Right renal pelvis (tissue), 4 donors: ENCODE measurements at regions not wholly inside any gene's neighbourhood (a gene's known extent, or its start where the extent isn't known, plus 50 kb on each side); places are given as distances from the start of the nearest gene placed in this dataset.
"Not testable (repeated sequence)": the region's sequence is repeated elsewhere in the genome, so short reads cannot be mapped to it uniquely, and the experiment has no call there.

ENCODE experiments used
- DNase-seq, 4 donors: peaks; one replicate each; pipeline ENCODE4 v3.0.0-alpha.2; 2013; ENCODE audit warnings: low read depth in 4 of 4, low spot score in 3 of 4, missing footprints in 1 of 4

GRCh38 chr10:131838966-131839742, 61.7 kb upstream of the PPP2R2D start:
- no peak for DNase-seq

DNA sequence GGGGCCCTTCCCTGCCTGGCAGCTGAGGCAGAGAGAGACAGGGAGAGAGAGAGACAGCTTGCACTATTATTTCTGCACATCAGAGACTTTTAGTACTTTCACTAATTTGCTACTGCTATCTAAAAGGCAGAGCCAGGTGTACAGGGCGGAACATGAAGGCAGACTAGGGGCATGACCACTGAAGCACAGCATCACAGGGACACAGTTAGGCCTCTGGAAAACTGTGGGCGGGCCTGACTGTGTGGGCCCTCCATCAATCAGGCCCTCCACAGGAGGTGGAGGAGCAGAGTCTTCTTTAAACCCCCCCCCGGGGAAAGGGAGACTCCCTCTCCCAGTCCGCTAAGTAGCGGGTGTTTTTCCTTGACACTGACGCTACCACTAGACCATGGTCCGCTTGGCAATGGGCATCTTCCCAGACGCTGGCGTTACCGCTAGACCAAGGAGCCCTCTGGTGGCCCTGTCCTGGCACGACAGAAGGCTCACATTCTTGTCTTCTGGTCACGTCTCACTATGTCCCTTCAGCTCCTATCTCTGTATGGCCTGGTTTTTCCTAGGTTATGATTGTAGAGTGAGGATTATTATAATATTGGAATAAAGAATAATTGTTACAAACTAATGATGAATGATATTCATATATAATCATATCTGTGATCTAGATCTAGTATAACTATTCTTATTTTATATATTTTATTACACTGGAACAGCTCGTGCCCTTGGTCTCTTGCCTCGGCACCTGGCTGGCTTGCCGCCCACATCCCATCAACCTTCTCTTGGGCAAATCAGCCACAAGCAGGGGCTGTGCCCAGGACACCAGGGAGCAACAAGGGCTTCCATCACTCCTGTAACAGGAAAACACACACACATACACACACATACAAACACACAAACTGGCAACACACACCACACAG, 60.7 kb upstream of the PPP2R2D start:
- DNase-seq, result not testable (repeated sequence)

- no peak for DNase-seq
Observed at GRCh38 chr10:131840788-131841118, 60.1 kb upstream of the PPP2R2D start.

DNA sequence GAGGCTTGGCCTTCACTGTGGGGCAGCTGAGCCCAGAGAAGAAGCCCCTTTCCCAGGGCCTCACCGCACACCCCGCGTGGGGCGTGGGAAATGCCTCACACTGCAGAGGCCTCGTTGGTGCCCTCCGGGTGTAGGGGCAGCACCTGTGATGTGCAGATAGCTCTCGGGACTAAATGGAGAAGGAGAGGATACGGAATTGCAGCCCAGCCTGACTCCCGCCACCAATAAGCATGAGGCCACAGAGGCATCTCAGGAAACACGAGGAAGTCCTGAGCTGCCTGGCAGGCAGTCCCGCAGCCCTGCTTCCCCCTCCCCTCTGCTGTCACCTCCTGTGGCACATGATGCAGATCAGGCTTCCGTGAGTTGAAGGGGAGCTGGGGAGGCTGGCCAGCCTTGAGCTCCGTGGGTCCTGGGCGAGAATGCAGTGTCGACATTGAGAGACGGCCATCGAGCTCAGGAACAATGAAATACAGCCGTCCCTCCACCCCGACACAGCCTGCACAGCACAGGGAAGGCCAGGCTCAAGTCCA, 59.6 kb upstream of the PPP2R2D start:
- no peak for DNase-seq

DNA sequence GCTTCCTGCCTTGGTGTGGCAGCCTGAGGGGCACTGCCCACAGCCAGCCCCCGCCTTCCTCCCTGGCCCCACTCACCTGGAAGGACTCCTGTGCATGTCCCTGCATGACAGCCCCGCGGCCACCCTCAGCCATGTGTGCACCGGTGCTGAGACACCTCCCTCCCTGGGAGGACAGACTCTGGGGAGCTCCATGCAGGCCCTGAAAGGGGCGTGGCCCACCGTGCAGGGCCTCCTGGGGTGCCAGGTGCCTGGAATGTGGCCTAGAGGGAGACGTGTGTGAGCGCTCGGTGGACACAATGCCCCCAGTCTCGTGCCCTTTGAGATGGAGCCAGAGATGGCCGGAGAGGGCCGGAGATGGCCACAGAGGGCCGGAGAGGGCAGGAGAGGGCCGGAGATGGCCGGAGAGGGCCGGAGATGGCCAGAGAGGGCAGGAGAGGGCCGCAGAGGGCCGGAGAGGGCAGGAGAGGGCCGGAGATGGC, 59.1 kb upstream of the PPP2R2D start:
- no peak for DNase-seq

GRCh38 chr10:131842351-131843088, 58.3 kb upstream of the PPP2R2D start:
- no peak for DNase-seq

DNA sequence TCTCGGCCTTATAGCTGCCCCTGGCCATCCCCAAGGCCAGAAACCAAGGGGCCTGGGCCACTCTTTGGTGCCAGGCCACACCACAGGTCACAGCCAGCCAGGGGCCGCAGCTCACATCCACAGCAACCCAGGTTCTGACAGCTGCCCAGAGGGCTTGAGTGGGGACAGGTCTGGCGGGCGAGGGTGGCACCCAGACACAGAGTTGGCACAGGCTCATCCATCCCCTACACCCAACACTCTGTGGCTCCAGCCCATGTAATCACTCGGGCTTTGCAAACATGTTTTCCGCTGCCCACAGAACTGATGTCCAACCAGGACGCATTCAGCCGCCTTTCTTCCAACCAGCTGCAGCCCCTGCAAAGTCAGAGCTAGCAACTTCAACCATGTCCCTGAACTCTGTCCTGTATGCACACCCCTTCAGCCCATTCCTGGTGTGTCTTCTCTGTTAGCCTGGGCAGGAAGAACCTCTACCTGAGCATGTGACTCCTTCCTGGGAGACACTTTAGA, 57.7 kb upstream of the PPP2R2D start:
- DNase-seq, result no peak

DNA sequence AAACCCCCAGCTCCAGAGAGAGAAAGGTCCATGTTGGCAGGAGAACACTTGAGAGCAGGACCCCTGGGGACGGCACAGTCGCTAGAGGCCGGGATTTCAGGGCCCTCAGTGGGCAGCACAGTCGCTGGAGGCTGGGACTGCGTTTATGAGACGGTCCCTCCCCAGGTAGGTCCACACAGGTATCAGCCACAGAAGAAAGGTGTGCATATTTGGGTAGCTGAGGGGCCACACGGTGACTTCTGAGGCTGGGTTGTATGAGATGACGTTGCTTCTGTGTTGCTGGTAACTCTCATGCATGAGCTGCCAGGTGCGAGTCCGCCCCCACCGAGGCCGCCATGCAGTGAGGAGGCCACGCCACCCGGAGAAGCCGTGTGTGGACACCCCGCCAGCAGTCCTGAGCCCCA, 56.9 kb upstream of the PPP2R2D start:
- no peak for DNase-seq

GRCh38 chr10:131844529-131845084, 56.2 kb upstream of the PPP2R2D start:
- DNase-seq, result no peak

- DNase-seq, result no peak
Observed at GRCh38 chr10:131845505-131846239, 55.1 kb upstream of the PPP2R2D start.

DNA sequence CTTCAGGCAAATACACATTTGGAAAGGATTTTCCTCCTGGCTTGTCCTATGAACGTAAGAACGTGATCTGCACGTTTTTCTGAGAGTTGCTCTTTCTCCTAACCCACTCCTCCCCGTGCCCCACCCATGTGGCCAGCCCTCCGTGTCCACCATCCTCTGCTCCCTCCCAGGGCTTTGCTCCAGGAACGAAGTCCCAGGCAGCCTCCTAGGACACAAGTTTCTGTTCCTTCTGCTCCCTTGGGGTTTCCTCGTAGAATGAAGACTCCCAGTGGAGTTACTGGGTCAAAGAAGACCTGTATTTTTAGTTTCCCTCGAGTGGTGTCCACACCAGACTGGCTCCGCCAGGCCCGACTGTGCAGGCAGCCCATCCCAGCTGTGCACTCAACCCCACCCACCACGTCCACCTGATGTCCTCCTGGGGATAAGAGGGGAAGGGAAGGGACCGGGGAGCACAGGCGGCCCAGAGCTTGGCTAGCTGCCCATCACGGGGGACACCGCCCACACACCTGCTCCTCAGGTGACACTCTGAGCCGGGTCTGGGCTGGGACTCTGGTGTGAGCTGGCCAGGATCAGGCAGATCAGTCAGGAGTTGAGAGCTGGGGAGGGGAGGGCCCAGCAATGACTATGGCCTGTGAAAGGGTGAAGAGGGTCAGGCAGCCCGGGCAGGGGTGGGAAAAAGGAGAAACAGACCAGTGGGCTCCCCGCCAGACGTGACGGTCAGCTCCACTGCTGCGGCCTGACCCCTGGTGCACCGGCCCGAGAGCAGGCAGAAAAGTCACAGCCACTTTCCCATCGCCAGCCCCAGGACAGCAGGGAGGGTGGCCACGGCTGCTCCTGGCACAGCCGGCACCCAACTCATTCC, 54.3 kb upstream of the PPP2R2D start:
- DNase-seq, result no peak

DNA sequence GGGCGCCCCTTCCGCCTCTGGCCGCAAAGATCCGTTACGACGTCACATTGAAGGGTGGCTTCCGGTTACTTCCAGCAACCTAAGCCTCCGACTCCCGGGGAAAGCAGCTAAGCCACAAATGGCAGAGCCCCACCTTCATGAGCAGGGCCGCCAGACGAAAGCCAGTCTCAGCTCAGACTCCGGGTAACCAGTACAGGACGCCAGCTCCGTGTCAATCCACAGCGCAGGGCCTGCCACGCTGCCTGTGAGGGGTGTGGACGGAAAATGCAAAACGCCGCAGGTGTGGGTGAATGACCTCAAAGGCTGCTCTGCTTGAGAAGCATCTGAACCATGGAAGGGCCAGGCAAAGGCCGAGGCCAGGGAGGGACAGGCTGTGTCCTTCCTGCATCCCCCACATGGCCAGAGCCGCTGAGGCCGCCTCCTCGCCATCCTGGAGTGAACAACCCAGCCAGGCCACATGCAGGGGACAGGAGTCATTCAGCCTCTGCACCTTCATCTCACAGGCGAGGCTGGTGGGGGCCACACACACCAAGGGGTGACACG, 53.5 kb upstream of the PPP2R2D start:
- no peak for DNase-seq

GRCh38 chr10:131848296-131848695, 52.5 kb upstream of the PPP2R2D start:
- DNase-seq, result no peak

DNA sequence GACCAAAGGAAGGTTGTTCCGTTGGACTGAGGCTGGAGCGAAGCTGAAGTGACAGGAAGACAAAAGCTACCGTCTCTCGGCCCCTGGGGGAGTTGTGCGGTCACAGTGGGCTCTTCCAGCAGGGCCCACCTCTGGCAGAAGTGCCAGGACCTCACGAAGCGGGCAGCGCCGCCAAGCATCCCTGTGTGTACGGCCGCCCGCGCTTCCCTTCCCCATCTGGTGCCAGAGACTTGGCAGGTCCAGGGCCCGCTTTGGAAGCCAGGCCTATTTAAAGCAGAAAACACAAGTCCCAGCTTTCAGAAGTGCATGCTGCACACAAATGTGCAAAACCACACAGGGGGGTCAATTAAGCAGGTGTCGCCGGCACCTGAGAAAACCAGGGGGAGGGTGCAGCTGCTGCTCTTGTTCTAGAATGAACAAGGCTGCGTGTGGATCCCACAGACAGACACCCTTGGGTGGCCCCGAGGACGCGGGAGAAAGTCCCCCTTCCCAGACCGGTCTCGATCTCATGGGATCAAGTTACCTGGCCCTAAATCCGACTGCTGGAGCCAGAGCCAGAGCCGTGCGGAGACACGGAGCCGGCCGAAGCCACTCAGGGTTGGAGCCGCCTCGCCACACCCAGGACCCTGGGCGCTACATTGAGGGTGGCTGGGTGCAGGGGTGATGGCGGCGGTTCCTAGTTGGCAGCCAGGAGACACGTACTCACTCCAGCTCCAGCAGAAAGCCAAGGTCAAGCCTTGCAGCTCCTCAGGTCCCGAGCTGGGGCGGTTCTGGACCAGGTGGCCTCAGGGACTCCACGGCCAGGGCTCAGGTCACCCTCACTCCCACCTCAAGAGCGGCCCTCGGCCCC, 51.8 kb upstream of the PPP2R2D start:
- no peak for DNase-seq

- DNase-seq, result no peak
Observed at GRCh38 chr10:131849591-131850382, 51.0 kb upstream of the PPP2R2D start.

DNA sequence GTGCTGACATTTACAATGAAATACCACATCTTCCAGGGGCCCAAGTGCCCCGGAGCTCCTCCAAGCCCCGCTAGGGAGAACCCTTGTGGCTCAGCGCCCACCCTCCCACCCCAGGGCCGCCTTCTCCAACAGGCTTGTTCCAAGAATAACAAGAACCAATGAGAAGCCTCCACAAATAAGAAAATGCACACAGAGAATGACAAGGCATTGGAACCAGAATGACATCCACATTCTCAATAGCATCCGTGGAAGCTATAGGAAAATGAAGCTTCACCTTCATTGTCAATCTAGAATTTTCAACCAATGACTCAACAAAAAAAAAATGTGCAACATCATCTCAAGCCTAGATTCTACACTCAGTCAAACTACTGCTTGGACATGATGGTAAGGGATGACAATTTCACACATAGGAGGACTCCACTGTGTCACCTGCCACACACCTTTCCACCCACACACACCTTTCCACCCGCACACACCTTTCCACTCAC, 50.4 kb upstream of the PPP2R2D start:
- no peak for DNase-seq
